Fibroblast of peridontal ligament (primary cell): ENCODE measurements at regions not wholly inside any gene's neighbourhood (a gene's known extent, or its start where the extent isn't known, plus 50 kb on each side); places are given as distances from the start of the nearest gene placed in this dataset.
A peak's percentile ranks its signal among the peaks of the same experiment; 100 is the strongest.
"Not testable (repeated sequence)": the region's sequence is repeated elsewhere in the genome, so short reads cannot be mapped to it uniquely, and the experiment has no call there.

Experiments
- DNase-seq: peaks from one replicate; pipeline ENCODE4 v3.0.0-alpha.2; 2010; ENCODE audit errors: extremely low read depth

DNA sequence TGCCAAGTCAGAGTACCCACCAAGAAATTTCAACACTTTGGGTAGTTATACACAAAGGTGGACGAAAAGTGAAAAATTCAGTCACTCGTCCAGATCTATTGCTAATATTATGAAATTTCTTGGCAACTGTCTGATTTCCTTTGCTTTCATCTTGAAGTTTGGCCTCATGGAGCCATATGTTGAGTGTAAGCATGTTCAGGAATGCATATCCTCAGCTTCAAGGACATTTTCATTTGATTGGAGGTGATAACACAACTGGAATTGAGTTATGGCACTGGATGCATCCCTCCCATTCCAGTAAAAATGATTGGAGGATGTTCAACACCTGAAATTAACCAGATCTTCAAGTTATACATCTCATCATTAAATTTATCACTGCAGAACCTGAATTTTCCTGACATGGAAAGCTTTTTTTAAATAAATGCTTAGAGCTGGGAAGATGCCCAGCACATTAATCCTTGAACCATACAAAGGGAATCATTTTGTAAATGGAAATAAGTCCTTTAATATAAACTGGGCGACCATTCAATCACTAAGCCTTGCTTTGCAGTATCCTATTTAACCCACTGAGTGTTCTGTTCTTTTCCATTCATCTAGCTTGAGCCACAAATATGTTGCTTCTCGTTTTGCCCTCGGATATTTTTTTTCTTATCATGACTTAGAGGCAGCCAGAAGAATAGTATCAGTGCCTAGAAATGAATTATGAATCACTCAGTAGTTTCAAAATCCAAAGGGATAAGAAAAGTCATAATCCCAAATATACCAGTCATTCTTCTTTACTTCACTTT lies 273.7 kb upstream of the PIK3R1 start:
- DNase-seq, result peak; percentile 68

DNA sequence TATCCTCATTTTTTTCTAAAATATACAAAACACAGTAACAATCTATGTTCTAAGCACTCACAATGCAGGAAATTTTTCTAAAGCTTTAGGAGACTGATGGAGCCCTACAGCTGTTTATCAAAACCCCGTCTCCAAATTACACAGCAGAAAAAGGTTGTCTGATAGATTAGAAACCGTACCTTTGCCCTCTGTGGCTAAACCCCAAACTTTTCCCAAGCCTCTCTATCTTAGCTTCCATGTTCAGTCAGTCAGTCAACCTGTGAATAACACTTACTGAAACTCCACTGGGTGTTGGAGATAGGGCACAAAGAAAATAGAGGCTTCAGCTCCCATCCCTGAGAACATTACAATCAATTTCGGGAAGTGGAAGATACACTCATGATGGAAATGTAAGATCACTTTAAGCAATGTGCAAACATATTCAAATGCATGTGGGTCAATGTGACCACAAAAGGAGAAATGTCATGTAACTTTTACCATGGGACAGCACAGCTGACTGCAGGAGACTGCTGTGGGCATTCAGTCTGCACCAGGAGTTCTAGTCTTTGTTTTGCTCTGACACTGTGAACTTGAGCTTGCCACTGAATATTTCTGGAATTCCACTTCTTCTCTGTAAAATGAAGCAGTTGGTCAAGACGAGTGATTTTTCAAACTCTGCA lies 279.5 kb upstream of the PIK3R1 start:
- no peak for DNase-seq

DNA sequence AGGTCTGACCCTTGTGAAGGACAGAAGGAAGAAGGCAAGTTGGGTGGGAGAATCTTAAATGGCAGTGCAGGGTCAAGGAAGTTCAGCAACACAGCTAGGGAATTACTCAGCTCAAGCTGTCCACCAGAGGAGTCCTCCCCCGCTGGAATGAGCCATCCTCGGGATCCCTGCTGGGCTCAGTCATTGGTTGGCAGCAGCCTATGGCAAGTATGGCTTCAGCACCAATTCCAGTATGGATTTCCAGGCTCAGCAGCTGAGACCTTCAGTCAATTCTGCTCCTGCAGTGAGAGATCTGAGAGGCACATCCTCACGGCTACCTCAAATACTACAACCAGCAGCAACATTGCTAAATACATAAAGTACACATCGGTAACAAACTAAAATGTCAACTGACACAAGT lies 280.6 kb upstream of the PIK3R1 start:
- no peak for DNase-seq

- no peak for DNase-seq
These were observed 290.0 kb upstream of the PIK3R1 start for GRCh38 chr5:67925511-67925910.

DNA sequence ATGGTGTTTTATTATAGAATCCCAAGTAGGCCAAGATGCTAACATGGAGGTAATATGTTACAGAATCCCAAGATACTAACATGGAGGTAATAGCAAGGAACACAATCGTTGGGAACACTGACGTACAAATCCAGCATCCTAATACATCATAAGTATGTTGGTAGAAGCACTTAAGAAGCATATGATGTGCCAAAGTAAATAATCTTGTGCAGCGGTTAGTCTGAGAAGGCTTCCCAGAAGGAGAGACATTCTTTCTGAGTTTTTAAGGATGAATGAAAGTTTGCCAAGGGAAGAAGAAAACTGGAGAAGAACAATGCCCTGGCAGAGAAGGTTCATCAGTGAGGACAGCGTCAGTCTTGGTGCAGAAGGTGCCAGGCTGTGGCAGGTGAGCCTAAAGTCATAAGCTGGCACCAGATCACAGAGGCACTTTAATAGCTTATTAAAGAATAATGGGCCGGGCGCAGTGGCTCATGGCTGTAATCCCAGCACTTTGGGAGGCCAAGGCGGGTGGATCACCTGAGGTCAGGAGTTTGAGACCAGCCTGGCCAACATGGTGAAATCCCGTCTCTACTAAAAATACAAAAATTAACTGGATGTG lies 294.5 kb upstream of the PIK3R1 start:
- DNase-seq, result peak; percentile 37

DNA sequence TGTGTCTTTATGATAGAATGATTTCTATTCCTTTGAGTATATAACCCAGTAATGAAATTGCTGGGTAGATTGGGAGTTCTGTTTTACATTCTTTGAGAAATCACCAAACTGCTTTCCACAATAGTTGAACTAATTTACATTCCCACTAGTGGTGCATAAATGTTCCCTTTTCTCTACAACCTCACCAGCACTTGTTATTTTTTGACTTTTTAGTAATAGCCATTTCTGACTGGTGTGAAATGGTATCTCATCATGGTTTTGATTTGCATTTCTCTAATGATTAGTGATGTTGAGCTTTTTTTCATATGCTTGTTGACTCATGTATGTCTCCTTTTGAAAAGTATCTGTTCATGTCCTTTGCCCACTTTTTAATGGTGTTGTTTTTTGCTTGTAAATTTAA lies 296.0 kb upstream of the PIK3R1 start:
- DNase-seq, result not testable (repeated sequence)

DNA sequence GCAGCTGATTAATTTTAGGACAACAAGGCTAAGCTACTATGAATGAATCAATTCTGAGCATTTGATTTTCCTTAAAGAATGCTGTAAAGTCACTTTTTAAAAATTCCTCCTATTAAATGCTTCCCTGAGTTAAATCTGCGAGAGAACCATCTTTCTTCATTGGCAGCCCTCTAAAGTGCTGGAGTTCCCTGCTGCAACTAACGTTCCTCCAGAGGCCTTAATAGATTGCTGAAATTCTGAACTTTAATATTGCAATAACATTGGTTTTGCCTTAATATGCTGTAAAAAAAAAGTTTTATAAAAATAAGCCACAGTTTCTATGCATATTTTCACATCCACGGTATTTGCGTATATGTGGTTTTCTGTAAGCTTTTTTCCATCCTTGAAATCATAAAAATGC lies 298.0 kb upstream of the PIK3R1 start:
- DNase-seq, result no peak

DNA sequence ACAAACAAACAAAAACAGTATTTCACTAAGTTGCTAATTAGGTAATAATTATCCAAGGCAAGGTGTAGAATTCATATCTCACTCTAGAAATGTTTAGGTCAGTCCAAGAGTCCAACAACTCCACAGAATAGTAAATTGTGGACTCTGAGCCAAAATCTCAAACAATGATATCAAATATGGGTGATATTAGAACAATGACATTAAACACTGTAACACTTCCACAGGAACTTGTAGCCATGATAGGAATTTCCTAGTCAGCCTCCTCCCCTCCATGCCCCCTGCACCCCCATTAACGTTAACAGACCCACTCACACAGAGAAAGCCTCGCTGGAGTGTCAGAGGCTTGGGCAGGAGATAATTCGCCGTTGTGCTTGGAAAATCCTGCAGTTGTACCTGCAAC lies 305.0 kb upstream of the PIK3R1 start:
- DNase-seq, result no peak

DNA sequence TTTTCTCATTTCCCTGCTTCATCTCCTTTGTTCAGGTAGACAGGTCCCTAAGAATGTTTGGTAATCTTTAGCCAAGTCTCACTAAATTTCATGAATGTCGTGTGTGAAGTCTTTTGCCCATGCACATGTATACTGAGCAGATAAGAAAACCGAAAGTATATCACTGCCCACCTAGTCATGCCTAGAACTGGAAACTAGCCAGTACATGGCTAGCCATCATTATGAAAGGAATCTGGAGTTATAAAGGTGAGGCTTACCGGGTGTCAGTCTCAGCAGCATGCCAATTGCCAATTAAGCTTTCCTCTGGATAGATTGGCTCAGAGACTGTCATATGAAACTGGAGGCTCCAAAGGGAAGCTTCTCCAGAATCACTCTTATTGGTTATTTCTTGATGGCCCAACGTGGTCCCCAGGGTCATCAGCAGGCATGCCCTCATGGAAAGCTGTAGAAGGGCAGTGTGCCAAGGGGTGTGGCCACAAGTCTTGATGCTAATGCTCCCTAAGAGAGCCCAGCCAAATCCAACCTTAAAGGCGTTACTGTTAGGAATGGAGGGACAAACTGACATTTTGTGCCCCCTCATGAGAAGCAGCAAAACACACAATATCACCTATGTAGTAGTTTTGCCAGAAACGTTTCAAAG lies 307.3 kb upstream of the PIK3R1 start:
- no peak for DNase-seq

DNA sequence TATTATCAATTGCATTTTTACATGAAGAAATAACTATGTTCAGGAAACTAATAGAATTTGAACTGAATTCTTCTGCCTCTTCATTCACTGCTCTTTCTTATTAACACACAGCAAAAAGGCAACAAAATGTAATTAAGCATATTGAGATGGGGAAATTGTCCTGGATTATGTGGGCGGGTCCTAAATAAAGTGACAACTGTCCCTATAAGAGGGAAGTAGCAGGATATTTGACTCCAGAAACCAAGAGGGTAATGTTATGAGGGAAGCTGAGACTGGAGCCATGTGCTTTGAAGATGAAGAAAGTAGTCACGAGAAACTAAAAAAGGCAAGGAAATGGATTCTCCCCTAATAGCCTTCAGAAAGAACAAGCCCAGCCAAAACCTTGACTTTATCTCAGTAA lies 311.2 kb upstream of the PIK3R1 start:
- DNase-seq, result no peak

DNA sequence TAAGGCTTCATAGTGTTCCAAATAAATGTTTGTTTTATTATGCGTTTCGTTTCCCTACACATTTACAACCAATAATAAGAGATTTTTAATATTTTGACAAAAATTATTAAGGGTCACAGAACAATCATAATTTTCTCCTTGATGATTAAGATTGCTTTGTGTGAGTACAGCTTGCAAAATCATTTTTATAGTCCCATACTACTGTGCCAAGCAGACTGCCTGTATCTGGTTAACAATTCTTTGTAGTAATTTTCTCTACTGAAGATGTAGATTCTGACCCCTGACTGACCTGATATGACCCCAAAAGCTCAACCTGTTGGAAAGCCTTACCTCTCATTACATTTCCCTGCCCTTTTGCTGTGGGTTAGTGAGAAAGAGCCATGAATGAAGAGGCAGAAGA lies 311.9 kb upstream of the PIK3R1 start:
- no peak for DNase-seq

DNA sequence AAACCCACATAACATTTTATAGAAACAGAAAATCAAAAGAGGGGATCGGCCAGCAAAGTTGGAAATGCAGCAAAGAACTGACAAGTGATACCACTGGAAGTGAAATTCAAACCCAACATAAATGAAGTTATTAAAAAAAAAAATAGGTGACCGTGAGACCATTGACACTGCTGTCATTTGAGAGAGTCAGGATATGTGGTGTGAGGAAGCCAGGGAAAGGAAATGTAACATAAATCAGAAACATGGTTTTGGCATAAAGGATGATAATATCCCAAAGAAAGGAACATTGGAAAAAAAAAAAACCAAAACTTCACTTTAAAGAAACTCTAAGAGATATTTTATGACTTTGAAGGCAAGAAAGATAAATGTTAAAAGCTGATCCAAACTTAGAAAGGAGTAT lies 312.4 kb upstream of the PIK3R1 start:
- no peak for DNase-seq

DNA sequence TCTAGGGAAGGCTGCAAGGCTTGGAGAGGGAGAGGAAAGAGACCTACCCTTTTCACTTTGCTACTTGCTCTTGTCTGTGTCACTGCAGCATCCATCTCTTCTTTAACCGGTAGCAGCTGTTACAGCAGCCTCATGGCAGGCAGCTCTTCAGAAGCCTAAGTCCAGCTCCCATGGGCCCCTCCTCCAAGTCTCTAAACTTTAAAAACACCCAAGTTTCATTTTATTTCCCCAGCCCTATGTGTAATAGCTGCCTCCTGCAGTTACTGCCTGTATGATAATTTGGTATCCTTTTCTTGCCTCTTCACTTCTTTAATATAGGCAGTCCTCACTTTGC lies 313.1 kb upstream of the PIK3R1 start:
- peak; percentile 2 for DNase-seq

GRCh38 chr5:67901814-67902496 lies 313.6 kb upstream of the PIK3R1 start:
- DNase-seq, result no peak

DNA sequence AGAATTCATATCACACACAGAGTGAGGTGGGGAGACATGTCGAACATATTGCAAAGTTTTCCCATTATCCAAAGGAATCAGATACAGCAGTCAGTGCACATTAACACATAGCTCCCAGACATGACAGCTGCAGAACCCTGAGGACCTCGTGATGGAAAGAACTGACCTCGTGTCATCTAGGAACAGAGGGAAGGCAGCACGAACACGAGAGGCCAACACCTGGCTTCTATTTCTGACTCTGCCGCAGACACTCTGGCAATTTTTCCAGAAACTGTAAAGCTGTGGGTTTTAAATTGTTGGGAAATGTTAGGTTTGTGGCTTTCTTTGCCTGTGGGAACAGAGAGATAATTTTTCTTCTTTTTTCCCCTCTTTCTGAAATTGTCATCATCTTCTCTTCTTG lies 315.0 kb upstream of the PIK3R1 start:
- peak; percentile 36 for DNase-seq

DNA sequence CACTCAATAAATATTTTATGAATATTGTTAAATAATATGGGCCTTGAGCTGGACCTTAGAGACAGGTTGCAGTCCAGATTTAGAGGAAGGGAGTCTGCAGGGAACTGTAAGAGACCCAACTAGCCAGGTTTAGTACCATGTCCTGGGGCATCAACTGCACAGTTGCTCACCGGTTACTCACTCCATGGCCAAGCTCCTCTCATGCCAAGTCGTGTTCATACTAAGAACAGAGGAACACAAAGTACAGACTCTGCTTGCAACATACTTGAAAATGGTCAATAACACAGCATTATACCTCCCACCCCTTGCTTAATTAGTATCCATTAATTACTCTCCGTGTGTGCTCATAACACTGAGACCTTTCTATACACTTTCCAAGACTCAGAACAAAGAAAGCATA lies 317.6 kb upstream of the PIK3R1 start:
- DNase-seq, result no peak

DNA sequence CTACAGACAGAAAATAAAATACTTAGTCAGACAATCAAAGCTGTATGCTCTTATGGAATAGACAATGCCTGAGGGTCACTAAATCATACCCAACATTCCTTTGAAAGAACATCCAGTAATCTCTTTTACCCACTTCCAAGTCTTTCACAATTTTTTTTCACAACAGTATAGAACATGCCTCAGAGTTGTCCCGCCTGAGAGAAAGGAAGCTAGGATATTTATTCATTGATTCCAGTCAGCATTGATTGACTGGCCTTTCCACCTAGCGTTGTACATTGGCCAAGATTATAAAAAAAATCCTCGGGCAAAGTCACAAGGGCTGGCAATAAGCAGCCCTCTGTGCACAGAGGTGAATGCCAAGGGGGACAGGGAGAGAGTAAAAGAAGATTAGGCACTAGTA lies 318.1 kb upstream of the PIK3R1 start:
- DNase-seq, result no peak

DNA sequence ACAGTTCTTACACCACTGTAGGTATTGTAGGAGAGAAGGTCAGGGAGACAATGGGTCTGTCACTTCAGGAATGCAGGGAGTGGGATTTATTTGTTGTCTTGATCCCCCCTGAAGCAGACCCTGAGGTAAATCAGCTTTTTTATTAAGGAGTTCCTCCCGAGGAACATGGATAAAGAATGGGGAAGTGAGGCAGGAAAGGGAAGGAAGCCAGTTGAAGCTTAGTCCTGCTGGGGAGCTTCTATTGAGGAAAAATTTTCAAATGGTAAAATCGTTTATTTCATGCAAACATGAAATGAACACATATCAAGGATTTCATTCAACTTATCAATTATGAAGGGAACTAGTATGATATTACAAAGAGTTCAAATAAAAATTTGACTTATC lies 318.6 kb upstream of the PIK3R1 start:
- DNase-seq, result no peak

DNA sequence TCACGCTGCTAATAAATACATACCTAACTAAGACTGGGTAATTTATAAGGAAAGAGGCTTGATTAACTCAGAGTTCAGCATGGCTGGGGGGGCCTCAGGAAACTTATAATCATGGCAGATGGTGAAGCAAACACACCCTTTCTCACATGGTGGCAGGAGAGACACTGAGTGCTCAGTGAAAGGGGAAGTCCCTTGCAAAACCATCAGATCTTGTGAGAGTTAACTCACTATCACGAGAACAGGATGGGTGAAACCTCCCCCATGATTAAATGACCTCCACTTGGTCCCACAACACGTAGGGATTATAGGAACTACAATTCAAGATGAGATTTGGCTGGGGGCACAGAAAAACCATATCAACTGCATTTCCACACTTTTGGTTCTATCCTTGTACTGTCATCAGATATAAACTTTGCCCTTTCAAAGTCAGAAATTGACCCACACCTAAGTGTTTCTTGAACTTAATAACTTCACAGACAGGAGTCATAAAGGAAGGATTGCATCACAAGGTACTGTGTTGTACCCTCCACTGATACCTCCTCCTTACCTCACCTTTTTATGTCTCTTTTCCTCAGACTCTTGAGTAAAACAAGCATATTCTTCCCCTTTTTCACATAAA lies 319.1 kb upstream of the PIK3R1 start:
- DNase-seq, result no peak

- DNase-seq, result not testable (repeated sequence)
These were observed 325.7 kb upstream of the PIK3R1 start for GRCh38 chr5:67889870-67890269.

- no peak for DNase-seq
These were observed 327.8 kb upstream of the PIK3R1 start for GRCh38 chr5:67887748-67888161.

- DNase-seq, result no peak
These were observed 328.8 kb upstream of the PIK3R1 start for GRCh38 chr5:67886761-67887160.
